ENCODE measurements at regions not wholly inside any gene's neighbourhood (a gene's known extent, or its start where the extent isn't known, plus 50 kb on each side); places are given as distances from the start of the nearest gene placed in this dataset.

GRCh38 chr13:89163096-89163495 lies 1491.9 kb downstream of the SLITRK5 start:
- CTCF ChIA-PET, result no interaction called here
- POLR2A ChIA-PET, result no interaction called here
- H3K4me1 Mint-ChIP-seq, result no peaks in the 10 kb centered on the region
- peaks cover 8% of the 10 kb centered on the region for H3K9me3 Mint-ChIP-seq
- DNase-seq (no peak), ATAC-seq (ENCODE audit: low read depth) (no peak)
- TF ChIP-seq, protein P1, sequence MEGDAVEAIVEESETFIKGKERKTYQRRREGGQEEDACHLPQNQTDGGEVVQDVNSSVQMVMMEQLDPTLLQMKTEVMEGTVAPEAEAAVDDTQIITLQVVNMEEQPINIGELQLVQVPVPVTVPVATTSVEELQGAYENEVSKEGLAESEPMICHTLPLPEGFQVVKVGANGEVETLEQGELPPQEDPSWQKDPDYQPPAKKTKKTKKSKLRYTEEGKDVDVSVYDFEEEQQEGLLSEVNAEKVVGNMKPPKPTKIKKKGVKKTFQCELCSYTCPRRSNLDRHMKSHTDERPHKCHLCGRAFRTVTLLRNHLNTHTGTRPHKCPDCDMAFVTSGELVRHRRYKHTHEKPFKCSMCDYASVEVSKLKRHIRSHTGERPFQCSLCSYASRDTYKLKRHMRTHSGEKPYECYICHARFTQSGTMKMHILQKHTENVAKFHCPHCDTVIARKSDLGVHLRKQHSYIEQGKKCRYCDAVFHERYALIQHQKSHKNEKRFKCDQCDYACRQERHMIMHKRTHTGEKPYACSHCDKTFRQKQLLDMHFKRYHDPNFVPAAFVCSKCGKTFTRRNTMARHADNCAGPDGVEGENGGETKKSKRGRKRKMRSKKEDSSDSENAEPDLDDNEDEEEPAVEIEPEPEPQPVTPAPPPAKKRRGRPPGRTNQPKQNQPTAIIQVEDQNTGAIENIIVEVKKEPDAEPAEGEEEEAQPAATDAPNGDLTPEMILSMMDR (IDR thresholded peaks at IDR 0.05), result no peak
- H3K36me3 Mint-ChIP-seq (ENCODE audit: low read depth), result no peaks in the 10 kb centered on the region
- H3K27ac Mint-ChIP-seq, result no peak overlapping the region
- H3K27me3 Mint-ChIP-seq, result no peaks in the 10 kb centered on the region
- intact Hi-C loops (cut with micrococcal nuclease), result no loop called here
- H3K4me3 Mint-ChIP-seq, result no peak overlapping the region

DNA sequence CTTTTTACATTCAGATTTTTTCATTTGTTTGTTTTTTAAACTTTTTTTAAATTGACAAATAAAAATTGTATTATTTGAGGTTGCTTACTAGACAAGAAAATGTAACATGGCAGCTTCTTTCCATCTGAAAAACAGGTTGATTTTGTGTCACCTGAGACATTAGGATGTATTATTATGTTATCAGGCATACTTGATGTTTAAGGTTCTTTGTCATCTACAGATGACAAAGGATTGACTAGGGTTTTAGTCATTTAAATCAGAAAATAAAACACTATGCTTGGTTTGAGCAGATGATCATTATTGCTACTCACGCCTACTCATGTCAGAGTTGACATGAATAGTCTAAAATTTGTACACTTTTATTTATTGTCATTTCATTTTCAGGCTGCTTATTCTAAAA lies 1494.5 kb downstream of the SLITRK5 start:
- intact Hi-C loops (cut with micrococcal nuclease), result no loop called here

DNA sequence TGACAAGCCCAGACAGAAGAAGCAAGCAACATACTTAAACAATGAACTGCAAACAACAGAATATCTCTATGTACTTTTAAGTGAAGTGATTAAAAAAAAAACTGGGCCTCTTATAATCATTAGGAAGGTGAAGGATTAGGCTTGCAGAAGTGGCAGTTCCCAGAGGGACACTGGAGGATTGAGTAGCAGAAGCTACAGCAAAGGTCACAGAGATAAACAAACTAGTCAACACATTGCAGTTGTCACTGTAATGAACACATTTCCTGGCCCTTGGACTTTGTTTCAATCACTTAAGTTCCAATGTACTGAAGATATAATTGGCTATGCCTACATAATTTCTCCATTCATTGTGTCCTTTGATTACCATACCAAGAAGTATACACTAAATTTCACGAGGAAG lies 1498.8 kb downstream of the SLITRK5 start:
- Mint-ChIP-seq H3K27ac (no peak overlapping the region), H3K4me3 (no peak overlapping the region), H3K9me3 (peaks cover 5% of the 10 kb centered on the region), H3K4me1 (no peaks in the 10 kb centered on the region), H3K27me3 (no peaks in the 10 kb centered on the region), H3K36me3 (ENCODE audit: low read depth) (no peaks in the 10 kb centered on the region)
- ChIA-PET POLR2A (no interaction called here), CTCF (no interaction called here)
- intact Hi-C loops (cut with micrococcal nuclease), result no loop called here
- no peak for DNase-seq
- no peak for ATAC-seq (ENCODE audit: low read depth)
- TF ChIP-seq, protein P1 (IDR thresholded peaks at IDR 0.05), result no peak

More for the DNA sequence above, 1494.5 kb downstream of the SLITRK5 start:
- DNase-seq (no peak), ATAC-seq (ENCODE audit: low read depth) (no peak)
- Mint-ChIP-seq H3K4me3 (no peak overlapping the region), H3K9me3 (peaks cover 4% of the 10 kb centered on the region), H3K27me3 (no peaks in the 10 kb centered on the region), H3K27ac (no peak overlapping the region), H3K36me3 (ENCODE audit: low read depth) (no peaks in the 10 kb centered on the region), H3K4me1 (no peaks in the 10 kb centered on the region)
- CTCF ChIA-PET, result no interaction called here
- POLR2A ChIA-PET, result no interaction called here
- TF ChIP-seq, protein P1 (IDR thresholded peaks at IDR 0.05), result no peak

GRCh38 chr13:89181041-89181440 lies 1509.9 kb downstream of the SLITRK5 start:
- DNase-seq (no peak), ATAC-seq (ENCODE audit: low read depth) (no peak)
- TF ChIP-seq, protein P1 (IDR thresholded peaks at IDR 0.05), result no peak
- intact Hi-C loops (cut with micrococcal nuclease), result no loop called here
- Mint-ChIP-seq H3K27ac (no peak overlapping the region), H3K9me3 (peaks cover 6% of the 10 kb centered on the region), H3K36me3 (ENCODE audit: low read depth) (no peaks in the 10 kb centered on the region), H3K4me3 (no peak overlapping the region), H3K4me1 (no peaks in the 10 kb centered on the region), H3K27me3 (no peaks in the 10 kb centered on the region)
- CTCF ChIA-PET, result no interaction called here
- POLR2A ChIA-PET, result no interaction called here

DNA sequence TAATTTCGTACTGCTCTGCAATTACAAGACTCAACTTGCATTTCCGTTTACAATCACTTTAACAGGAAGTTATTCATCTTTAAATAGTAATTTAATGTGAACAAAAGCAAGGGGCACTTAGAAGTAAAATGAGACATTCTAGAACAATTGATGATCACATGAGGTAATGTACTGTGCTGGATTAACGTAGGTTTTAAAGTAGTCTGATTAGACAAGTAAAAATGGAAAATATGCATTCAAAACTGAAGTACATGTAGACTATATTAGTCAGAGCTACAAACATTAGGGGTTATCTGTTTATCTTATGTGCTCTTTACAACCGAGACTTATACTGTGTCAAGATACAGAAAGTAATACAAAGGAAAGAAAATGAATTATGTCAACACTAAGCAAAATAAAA lies 1528.0 kb downstream of the SLITRK5 start:
- DNase-seq (no peak), ATAC-seq (ENCODE audit: low read depth) (no peak)
- Mint-ChIP-seq H3K27me3 (no peaks in the 10 kb centered on the region), H3K9me3 (peaks cover 7% of the 10 kb centered on the region), H3K27ac (no peak overlapping the region), H3K36me3 (ENCODE audit: low read depth) (no peaks in the 10 kb centered on the region), H3K4me3 (no peak overlapping the region), H3K4me1 (no peaks in the 10 kb centered on the region)
- CTCF ChIA-PET, result no interaction called here
- intact Hi-C loops (cut with micrococcal nuclease), result no loop called here
- TF ChIP-seq, protein P1 (IDR thresholded peaks at IDR 0.05), result no peak
- POLR2A ChIA-PET, result no interaction called here
